Astrocyte (in vitro differentiated cells and primary cell): ENCODE measurements at regions not wholly inside any gene's neighbourhood (a gene's known extent, or its start where the extent isn't known, plus 50 kb on each side); places are given as distances from the start of the nearest gene placed in this dataset.
"Not testable (repeated sequence)": the region's sequence is repeated elsewhere in the genome, so short reads cannot be mapped to it uniquely, and the experiment has no call there.

ENCODE experiments used
- DNase-seq: peaks from one replicate; pipeline ENCODE4 v3.0.0-alpha.2; 2010; ENCODE audit warnings: low read depth
- FAIRE-seq: peaks from 2 replicates; lab custom pipeline; 2011; peaks lifted over from hg19 to GRCh38; lab: Jason Lieb, UNC
- H2AFZ ChIP-seq: 2 replicates; pipeline ENCODE4 v1.6.0; 2012; ENCODE audit warnings: low read depth, low read length, inconsistent platforms
- H3K27ac ChIP-seq: 2 replicates; pipeline ENCODE4 v1.5.1; 2011; ENCODE audit warnings: low read depth, low read length, inconsistent platforms
- H3K27me3 ChIP-seq: 2 replicates; pipeline ENCODE4 v1.6.0; 2011; ENCODE audit warnings: low read length, inconsistent platforms; ENCODE audit not compliant: insufficient read depth
- H3K36me3 ChIP-seq: 2 replicates; pipeline ENCODE4 v1.5.1; 2011; ENCODE audit warnings: low read length, inconsistent platforms; ENCODE audit not compliant: insufficient read depth
- H3K4me1 ChIP-seq: 2 replicates; pipeline ENCODE4 v1.5.1; 2011; ENCODE audit warnings: low read length, inconsistent platforms; ENCODE audit not compliant: insufficient read depth
- H3K4me2 ChIP-seq: 2 replicates; pipeline ENCODE4 v1.6.0; 2012; ENCODE audit warnings: low read length, inconsistent platforms
- H3K4me3 ChIP-seq: 2 replicates; pipeline ENCODE4 v1.5.1; 2011; ENCODE audit warnings: low read depth, mild to moderate bottlenecking, low read length, inconsistent platforms; ENCODE audit not compliant: insufficient read depth
- H3K79me2 ChIP-seq: 2 replicates; pipeline ENCODE4 v1.6.0; 2012; ENCODE audit warnings: mild to moderate bottlenecking, low read length, inconsistent platforms; ENCODE audit not compliant: insufficient read depth
- H3K9ac ChIP-seq: 2 replicates; pipeline ENCODE4 v1.6.0; 2012; ENCODE audit warnings: mild to moderate bottlenecking, low read length, inconsistent platforms
- H3K9me3 ChIP-seq: 2 replicates; pipeline ENCODE4 v1.5.1; 2012; ENCODE audit warnings: low read depth, mild to moderate bottlenecking, low read length, inconsistent platforms; ENCODE audit not compliant: insufficient read depth
- H4K20me1 ChIP-seq: 2 replicates; pipeline ENCODE4 v1.6.0; 2012; ENCODE audit warnings: low read length, inconsistent platforms; ENCODE audit not compliant: insufficient read depth
- H3K27ac Mint-ChIP-seq: one replicate; pipeline ENCODE4 v1.8.0; 2021; ENCODE audit warnings: mild to moderate bottlenecking, mixed read lengths; ENCODE audit not compliant: unreplicated experiment
- H3K27me3 Mint-ChIP-seq: one replicate; pipeline ENCODE4 v1.8.0; 2021; ENCODE audit warnings: low read depth, mixed read lengths; ENCODE audit not compliant: unreplicated experiment
- H3K36me3 Mint-ChIP-seq: one replicate; pipeline ENCODE4 v1.8.0; 2021; ENCODE audit warnings: low read depth, mixed read lengths; ENCODE audit not compliant: unreplicated experiment
- H3K4me1 Mint-ChIP-seq: one replicate; pipeline ENCODE4 v1.8.0; 2021; ENCODE audit warnings: low read depth, mixed read lengths; ENCODE audit not compliant: unreplicated experiment
- H3K4me3 Mint-ChIP-seq: one replicate; pipeline ENCODE4 v1.8.0; 2021; ENCODE audit warnings: mild to moderate bottlenecking, moderate library complexity, mixed read lengths; ENCODE audit not compliant: unreplicated experiment
- H3K9me3 Mint-ChIP-seq: one replicate; pipeline ENCODE4 v1.8.0; 2021; ENCODE audit warnings: mild to moderate bottlenecking, mixed read lengths; ENCODE audit not compliant: unreplicated experiment
- CTCF ChIP-seq: IDR thresholded peaks from 2 replicates; pipeline ENCODE4 v1.5.1; 2011; ENCODE audit warnings: low read depth, mild to moderate bottlenecking, inconsistent platforms, low read length, moderate library complexity; ENCODE audit not compliant: insufficient read depth
- EZH2 ChIP-seq: IDR thresholded peaks from 2 replicates; pipeline ENCODE4 v1.6.1; 2012; ENCODE audit warnings: mild to moderate bottlenecking, low read length, inconsistent platforms; ENCODE audit not compliant: insufficient read depth

DNA sequence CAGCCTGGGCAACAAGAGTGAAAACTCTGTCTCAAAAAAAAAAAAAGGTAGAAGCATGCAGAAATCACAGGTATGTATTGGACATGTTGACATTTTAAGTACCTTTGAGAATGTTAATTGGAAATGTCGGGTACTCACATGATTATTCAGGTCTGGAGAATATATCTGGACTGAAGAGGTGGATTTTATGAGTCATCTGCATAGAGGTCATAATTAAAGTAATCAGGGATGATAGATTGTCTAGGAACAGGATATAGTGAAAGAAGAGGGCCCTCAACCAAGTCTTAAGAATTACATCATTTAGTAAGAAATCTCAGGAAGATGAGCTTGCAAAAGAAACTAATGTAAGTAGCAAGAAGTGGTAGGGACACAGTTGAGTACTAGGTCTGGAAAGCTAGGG is 212.5 kb downstream of the UTRN start:
- Histone ChIP-seq H3K27ac (no peak overlapping the region), H3K4me3 (no peak overlapping the region), H3K4me2 (no peak overlapping the region), H3K9me3 (no peaks in the 10 kb centered on the region), H3K36me3 (peaks cover 6% of the 10 kb centered on the region), H4K20me1 (no peaks in the 10 kb centered on the region), H3K79me2 (no peaks in the 10 kb centered on the region), H2AFZ (no peak overlapping the region), H3K27me3 (no peaks in the 10 kb centered on the region), H3K4me1 (no peaks in the 10 kb centered on the region), H3K9ac (no peak overlapping the region)
- Mint-ChIP-seq H3K4me3 (no peak overlapping the region), H3K27ac (no peak overlapping the region), H3K36me3 (peaks cover 10% of the 10 kb centered on the region), H3K4me1 (peaks cover 5% of the 10 kb centered on the region), H3K9me3 (no peaks in the 10 kb centered on the region), H3K27me3 (no peaks in the 10 kb centered on the region)
- no peak for FAIRE-seq
- TF ChIP-seq EZH2 (no peak), CTCF (no peak)
- DNase-seq: peak; percentile 17

- no peak for TF ChIP-seq CTCF
- no peak for TF ChIP-seq EZH2
- Mint-ChIP-seq H3K27ac (no peak overlapping the region), H3K4me1 (peaks cover 5% of the 10 kb centered on the region), H3K9me3 (peaks cover 18% of the 10 kb centered on the region), H3K27me3 (no peaks in the 10 kb centered on the region), H3K36me3 (peaks cover 33% of the 10 kb centered on the region), H3K4me3 (no peak overlapping the region)
- no peaks in the 10 kb centered on the region for H3K79me2 ChIP-seq
- peaks cover 6% of the 10 kb centered on the region for H3K36me3 ChIP-seq
- no peak overlapping the region for H3K4me2 ChIP-seq
- no peak overlapping the region for H3K9ac ChIP-seq
- H2AFZ ChIP-seq: no peak overlapping the region
- no peak for DNase-seq
- H3K4me3 ChIP-seq: no peak overlapping the region
- H3K27me3 ChIP-seq: no peaks in the 10 kb centered on the region
- no peaks in the 10 kb centered on the region for H4K20me1 ChIP-seq
- no peaks in the 10 kb centered on the region for H3K4me1 ChIP-seq
- H3K27ac ChIP-seq: no peak overlapping the region
- H3K9me3 ChIP-seq: no peaks in the 10 kb centered on the region
- FAIRE-seq: no peak
Measured at GRCh38 chr6:144500892-144501291, 215.8 kb downstream of the UTRN start.

GRCh38 chr6:144505214-144505613 is 220.1 kb downstream of the UTRN start:
- FAIRE-seq: not testable (repeated sequence)

GRCh38 chr6:144506051-144506450 is 220.9 kb downstream of the UTRN start:
- not testable (repeated sequence) for H3K4me2 ChIP-seq, H3K27ac Mint-ChIP-seq, H3K79me2 ChIP-seq, H3K9ac ChIP-seq, H3K9me3 ChIP-seq, H3K27ac ChIP-seq, DNase-seq, H4K20me1 ChIP-seq, H3K36me3 ChIP-seq, H2AFZ ChIP-seq, H3K4me1 ChIP-seq, H3K4me3 Mint-ChIP-seq, H3K27me3 ChIP-seq, FAIRE-seq, H3K27me3 Mint-ChIP-seq, H3K4me1 Mint-ChIP-seq, H3K4me3 ChIP-seq
- Mint-ChIP-seq H3K9me3 (peaks cover 20% of the 10 kb centered on the region), H3K36me3 (peaks cover 40% of the 10 kb centered on the region)

More at GRCh38 chr6:144505214-144505613, 220.1 kb downstream of the UTRN start:
- H3K4me2 ChIP-seq, H3K4me3 ChIP-seq, H3K27ac Mint-ChIP-seq, H3K4me1 ChIP-seq, H4K20me1 ChIP-seq, H3K4me1 Mint-ChIP-seq, H3K4me3 Mint-ChIP-seq, H3K79me2 ChIP-seq, H3K27me3 ChIP-seq, DNase-seq, H3K9ac ChIP-seq, H3K27me3 Mint-ChIP-seq, H3K9me3 ChIP-seq, H3K36me3 ChIP-seq, H3K27ac ChIP-seq, H2AFZ ChIP-seq: not testable (repeated sequence)
- Mint-ChIP-seq H3K36me3 (peaks cover 40% of the 10 kb centered on the region), H3K9me3 (peaks cover 20% of the 10 kb centered on the region)

GRCh38 chr6:144507772-144508312 is 222.7 kb downstream of the UTRN start:
- H3K79me2 ChIP-seq, H4K20me1 ChIP-seq, H3K36me3 ChIP-seq, H3K9ac ChIP-seq, H3K4me1 ChIP-seq, H3K27ac ChIP-seq, DNase-seq, H3K27me3 ChIP-seq, H2AFZ ChIP-seq, FAIRE-seq, H3K4me3 ChIP-seq, H3K4me3 Mint-ChIP-seq, H3K27me3 Mint-ChIP-seq, H3K4me1 Mint-ChIP-seq, H3K27ac Mint-ChIP-seq, H3K9me3 ChIP-seq, H3K4me2 ChIP-seq: not testable (repeated sequence)
- H3K36me3 Mint-ChIP-seq: peaks cover 37% of the 10 kb centered on the region
- peaks cover 19% of the 10 kb centered on the region for H3K9me3 Mint-ChIP-seq
